GM19395 (cell line): ENCODE measurements at regions not wholly inside any gene's neighbourhood (a gene's known extent, or its start where the extent isn't known, plus 50 kb on each side); places are given as distances from the start of the nearest gene placed in this dataset.
"Not testable (repeated sequence)": the region's sequence is repeated elsewhere in the genome, so short reads cannot be mapped to it uniquely, and the experiment has no call there.

Experiments
- ATAC-seq: cut with Tn5 transposase; IDR thresholded peaks from one replicate; pipeline ENCODE4 v1.9.1; 2021; ENCODE audit warnings: mild to moderate bottlenecking, moderate library complexity; ENCODE audit not compliant: unreplicated experiment

DNA sequence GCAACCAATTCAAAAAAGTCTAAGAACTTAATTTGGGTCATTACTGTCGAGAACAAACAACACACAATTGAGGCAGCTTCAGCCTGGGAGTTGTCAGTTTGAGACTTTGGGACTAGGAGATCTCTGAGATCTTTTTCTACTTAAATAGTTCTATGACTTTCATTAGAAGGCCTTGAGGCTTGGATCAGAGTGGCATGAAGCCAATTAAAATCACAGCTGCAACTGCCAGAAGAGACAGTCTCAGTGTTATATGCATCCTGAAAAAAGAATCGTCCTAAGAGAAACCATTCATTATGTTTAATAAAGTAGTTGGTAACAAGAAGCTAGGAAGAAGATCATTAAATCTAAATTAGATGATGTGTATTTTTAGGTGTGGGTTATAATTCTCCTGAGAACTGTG is 170.8 kb upstream of the RASSF8 start:
- no peak for ATAC-seq

DNA sequence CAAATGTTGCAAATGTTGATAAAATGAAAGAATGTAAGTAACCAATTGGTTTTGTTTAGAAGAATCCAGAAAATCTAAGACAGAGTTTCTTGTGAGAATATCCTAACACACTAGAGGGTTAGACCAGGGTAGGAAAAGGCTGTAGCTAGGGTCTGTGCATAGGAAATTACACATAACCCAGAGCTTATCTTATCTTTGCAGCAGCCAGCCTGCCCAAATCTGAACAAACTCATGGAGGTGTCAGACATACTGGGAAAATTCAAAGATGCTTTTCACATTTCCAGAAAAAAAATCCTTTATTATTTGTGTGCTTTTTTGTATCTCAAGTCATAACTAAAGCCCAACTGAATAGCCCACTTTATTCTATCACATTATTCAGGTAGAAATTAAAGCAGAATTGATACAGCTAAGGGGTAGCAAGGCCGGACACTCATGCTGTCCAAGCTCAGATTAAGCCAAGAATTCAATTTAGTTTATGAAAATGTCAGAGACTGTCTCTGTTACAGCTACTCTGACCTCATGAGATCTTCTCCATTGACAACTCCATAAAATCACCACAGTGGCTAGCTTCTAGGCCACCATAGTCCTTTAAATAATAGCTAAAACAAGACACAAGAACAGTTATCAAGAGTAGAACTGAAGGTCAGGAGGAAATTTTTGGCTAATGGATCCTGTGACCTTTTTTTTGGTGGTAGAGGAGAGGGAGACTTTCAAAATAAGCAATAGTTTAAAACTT is 169.6 kb upstream of the RASSF8 start:
- no peak for ATAC-seq

DNA sequence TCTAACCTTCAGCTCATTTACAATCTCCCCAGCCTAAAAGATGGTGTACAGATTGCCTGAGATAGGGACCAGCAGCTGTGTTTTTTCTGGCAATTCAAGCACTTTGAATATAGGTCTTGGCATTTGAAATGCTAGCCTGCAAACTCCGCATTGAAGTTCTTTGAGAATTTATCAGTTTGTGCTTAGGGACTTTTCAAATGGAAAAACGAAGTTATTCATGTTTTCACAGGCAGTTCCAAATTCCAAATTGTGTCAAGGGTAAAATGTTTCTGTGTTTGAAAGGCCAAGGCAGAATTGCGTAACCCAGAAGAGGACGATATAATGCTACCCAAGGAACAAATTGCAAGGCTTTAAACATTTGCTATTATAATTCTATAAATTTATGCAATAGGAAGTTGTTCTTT is 168.9 kb upstream of the RASSF8 start:
- no peak for ATAC-seq

DNA sequence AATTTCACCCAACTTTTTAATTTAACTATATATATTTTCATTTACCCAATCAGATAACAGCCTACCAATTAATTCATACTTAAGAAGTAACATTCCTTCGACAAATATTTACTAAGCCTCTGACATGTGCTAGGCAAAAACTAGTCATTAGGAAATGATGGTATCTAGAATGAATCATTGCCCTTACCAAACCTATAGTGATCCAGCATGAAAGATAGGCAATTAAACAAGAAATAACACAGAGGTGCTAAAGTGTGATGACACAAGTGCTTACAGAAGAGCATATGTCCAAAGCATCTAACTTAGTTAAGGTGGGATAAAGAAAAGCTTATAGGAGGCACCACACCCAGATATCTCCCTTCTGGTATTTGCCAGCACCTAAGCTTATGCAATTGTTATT is 166.5 kb upstream of the RASSF8 start:
- no peak for ATAC-seq

DNA sequence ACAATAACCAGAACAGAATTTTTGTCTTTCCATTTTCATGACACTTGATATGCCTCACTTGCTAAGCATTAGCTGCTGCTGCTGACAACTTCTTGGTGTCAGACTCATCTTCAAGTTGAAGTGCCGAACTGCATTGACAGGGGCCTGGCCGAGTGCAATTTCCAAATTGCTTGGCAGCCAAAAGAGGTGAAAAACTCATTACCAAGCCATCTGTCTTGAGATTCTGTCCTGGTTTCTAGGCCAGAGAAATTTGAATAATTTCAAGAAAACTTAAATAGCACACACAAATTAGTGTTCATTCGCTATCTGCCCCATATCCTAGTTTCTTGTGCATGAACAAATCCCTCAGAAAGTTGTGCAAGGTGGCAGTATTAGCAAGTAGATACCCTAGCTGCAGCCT is 165.3 kb upstream of the RASSF8 start:
- ATAC-seq: no peak

DNA sequence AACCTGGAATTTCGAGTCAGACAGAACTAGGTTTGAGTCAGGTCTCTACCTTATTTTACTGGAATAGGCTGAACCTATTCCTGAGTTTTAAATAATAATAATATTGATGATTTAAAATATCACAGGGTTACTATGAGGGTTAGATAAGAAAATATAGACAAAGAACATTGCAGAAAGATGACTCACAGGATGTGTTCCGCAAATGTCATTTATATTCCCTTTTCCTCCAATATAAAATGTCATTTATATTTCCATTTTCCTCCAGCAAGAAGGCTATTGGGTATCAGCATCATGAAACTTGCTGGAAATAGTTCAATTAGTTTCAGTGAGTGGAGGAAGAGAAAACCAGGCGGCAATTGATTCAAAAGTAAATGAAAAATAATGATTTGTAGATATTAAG is 163.9 kb upstream of the RASSF8 start:
- no peak for ATAC-seq

DNA sequence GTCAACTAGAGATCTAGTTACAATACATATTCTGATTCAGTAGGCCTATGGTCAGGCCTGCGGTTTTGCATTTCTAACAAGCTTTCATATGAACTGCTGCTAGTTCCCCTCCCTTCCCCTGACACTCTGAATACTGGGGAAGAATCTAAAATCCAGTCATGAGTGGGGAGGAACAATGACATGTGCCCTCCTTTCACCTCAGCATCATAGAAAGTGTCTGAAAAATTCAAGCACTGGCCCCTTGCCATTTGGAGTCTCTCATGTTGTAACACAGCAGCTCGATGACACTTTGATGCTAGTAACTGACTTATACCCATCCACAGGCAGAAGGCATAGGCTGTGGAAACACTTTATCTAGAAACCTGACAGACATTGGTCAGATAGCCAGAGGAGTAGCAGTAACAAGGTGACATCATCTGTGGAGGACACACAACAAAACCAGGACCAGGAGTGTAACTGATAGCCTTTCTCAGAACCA is 161.9 kb upstream of the RASSF8 start:
- no peak for ATAC-seq

DNA sequence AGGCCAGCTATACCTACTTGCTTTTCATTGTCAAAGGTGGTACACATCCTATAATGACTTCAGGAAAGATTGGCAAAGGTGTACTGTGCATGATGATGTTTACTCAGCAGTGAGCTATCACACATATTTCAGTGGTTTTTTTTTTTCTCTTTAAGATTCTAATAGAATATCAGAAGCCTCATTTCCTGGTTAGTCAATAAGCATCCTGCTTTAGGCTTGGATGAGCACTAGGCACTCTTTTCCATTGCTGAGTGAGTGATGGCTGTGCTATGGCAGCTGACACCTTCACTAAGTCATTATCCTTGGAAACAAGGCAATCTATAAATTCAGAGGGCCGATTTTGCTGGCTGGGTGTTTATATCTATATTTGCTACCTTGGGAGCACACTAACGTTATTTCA is 161.1 kb upstream of the RASSF8 start:
- ATAC-seq: no peak

DNA sequence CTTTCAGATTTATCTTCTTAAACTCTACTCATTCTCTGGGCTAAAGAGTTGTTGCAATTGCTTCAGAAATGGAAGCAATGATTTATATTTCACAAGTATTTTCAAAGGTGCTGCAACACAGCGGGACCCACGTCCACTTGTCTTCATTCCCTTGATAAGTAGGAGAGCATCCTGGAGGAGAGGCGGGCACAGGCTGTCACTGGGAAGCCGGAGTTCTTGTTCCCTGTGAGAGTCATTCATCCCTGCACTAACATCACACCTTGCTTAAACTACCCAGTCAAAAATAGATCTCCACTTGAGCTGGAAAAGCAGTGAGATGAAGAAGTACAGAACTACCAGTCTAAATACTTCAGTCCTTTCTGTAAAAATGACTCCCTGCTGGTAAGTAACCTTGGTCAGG is 160.5 kb upstream of the RASSF8 start:
- ATAC-seq: no peak

DNA sequence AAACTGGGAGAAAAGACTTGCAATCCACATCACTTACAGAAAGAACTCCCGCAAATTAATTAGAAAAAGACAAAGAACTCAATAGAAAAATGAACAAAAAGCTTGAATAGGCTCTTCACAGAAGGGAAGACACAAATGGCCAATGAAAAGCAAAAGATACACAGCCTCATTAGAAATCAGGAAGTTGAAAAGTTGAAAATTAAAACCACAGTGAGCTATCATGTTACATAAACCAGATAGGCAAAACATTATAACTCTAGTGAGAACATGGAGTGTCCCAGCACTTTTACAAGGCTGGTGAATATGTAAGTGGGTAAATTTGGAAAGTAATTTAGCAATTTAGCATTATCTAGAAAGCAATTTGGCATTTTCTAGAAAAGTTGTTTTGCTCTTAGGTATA is 158.4 kb upstream of the RASSF8 start:
- ATAC-seq: no peak

DNA sequence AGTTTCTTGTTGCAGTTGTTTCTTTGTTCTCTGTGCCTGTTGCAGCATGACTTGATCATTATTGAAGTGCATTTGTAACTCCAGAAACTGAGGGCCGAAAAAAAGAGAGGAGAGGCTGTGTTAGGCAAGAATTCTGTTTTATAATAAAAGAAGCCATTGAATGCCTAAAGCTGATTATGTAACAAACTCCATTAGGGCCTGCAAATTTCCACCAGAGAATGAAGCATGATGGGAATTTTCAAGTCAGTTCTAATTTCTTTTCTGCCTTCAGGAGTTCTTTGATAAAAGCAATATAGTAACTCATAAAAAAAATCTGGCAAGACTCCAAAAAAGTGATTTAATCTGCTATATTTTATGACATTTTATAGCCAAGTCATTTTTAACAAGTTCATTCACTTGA is 156.7 kb upstream of the RASSF8 start:
- ATAC-seq: no peak

DNA sequence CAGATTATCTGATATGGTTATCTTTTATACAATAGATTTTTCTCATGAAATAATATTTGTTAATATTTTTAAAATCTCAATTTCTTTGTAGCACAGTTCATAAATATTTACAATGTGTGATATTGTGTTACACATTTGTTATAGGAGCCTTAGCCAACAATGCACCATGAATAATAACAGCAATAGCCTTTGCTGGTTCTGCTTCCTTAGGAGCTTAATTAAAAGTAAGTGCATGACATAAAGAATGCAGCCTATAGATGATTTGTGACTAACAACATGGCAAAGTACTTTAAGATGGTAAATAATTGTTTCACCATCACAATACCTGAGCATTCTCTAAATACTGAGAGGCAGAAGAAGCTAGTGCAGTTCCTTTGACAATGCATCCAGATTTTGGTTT is 156.3 kb upstream of the RASSF8 start:
- no peak for ATAC-seq

DNA sequence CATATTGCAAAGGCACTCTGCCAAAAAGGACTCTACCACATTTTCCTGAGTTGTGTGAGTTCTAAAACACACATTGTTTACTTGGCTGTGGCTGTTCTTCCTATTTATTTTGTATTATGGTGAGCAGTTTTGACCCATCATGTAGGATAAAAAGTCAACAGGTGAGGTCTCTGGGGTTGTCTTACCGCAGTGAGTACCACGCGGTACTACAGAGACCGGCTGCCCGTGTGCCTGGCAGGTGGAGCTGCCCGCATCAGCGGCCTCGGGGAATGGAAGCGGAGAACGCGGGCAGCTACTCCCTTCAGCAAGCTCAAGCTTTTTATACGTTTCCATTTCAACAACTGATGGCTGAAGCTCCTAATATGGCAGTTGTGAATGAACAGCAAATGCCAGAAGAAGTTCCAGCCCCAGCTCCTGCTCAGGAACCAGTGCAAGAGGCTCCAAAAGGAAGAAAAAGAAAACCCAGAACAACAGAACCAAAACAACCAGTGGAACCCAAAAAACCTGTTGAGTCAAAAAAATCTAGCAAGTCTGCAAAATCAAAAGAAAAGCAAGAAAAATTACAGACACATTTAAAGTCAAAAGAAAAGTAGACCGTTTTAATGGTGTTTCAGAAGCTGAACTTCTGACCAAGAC is 155.3 kb upstream of the RASSF8 start:
- not testable (repeated sequence) for ATAC-seq

DNA sequence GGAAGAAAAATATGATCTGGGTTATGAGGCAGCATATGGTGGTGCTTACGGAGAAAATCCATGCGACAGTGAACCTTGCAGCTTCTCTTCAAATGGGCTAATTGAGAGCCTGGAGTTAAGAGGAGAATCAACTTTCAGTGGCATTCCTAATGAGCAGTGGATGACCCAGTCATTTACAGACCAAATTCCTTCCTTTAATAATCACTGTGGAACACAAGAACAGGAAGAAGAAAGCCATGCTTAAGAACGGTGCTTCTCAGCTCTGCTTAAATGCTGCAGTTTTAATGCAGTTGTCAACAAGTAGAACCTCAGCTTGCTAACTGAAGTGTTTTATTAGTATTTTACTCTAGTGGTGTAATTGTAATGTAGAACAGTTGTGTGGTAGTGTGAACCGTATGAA is 154.2 kb upstream of the RASSF8 start:
- ATAC-seq: not testable (repeated sequence)

DNA sequence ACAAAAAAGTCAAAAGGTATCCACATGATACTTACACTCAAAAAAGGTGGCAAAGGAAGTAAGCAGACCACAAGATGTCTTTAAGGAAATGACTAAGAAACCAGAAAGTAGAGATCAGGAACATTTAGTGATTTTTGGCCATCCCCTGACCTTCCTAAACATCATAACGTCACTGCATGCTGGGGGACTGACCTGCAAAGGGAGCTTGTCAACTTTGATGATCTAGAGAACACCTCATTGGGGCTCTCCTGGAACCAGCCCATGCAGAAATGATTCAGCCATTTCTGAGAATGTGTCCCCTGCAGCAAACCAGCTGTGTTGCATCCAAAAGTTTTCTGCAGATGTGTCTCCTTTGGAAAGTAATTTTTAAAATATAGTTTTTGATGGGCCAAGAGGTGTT is 152.2 kb upstream of the RASSF8 start:
- ATAC-seq: no peak

DNA sequence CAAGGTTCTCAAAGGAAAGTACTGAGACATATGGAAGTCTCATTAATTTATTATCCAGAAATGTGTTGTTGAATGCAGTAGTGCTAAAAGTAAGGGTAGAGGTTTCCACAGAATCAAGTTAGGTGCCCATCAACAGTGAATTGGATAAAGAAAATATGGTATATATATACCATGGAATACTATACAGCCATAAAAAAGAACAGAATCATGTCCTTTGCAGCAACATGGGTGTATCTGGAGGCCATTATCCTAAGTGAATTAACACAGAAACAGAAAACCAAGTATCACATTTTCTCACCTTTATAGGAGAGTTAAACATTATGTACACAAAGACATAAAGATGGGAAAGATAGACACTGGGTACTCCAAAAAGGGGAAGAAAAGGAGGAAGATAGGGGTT is 149.9 kb upstream of the RASSF8 start:
- ATAC-seq: no peak

DNA sequence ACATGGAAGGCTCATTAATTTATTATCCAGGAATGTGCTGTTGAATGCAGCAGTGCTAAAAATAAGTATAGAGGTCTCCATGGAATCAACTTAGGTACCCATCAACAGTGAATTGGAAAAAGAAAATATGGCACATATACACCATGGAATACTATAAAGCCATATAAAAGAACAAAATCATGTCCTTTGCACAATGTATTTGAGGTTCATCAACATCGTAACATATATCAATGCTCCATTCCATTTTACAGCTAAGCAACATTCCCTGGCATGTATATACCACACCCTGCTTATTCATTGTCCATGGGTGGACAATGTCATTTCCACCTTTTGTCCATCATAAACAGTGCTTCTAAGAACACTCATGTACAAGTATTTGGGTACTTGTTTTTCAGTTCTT is 147.8 kb upstream of the RASSF8 start:
- no peak for ATAC-seq

DNA sequence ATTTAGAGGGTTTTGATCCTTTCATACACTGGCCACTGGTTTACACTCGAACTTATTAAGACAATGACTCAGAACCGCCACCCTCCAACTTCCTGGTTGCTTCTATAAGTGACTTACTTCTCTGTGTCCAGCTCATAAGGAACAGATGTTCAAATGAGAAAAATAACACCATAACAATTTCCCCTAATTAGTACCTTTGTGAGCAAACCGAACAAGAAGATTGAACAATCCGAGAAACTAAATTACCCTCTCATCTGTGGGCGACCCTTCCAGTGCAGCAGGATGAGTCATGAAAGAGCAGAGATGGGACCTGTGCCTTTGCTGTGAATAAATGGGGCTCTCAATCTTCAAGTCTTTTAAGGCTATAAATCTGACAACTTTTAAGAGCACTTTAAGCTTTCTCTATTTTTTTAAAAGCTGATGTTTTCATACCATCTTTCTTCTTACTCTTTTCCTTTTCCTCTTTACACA is 146.8 kb upstream of the RASSF8 start:
- ATAC-seq: peak; percentile 61

DNA sequence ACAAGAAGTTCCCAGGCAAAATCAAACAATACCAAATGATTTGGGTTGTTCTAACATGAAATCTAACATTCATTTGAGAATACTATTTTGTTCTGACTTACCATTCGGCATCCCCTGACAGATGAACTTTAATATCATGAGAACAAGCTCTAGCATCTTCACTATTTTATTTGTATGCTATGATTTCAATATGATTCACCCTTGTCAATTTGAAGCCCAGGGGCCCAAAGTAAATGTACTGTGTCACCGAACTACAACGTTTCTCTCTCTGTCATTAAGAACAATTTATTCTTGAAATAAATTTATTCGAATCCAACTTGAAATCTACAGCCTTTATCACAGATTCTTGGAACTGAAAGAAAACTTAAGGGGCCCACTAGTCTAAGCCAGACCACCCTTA is 146.2 kb upstream of the RASSF8 start:
- ATAC-seq: no peak

DNA sequence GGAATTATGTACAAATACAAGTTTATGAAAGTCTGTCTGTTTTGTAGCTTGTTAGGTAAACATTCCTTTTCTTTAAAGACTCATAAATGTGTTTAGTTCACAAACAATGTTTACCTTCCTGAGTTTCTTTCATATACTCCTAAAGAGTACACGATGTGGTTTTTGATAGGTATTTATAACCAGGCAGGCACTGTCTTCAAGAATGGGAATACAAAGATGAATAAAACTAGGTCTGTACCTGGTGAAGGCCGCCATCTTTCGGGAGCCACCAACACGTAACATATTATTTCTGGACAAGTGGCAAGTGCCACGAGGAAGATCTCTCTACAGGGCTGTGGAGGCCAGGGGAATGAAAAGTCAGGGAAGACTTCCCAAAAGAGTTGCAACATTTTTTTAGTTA is 144.6 kb upstream of the RASSF8 start:
- no peak for ATAC-seq

DNA sequence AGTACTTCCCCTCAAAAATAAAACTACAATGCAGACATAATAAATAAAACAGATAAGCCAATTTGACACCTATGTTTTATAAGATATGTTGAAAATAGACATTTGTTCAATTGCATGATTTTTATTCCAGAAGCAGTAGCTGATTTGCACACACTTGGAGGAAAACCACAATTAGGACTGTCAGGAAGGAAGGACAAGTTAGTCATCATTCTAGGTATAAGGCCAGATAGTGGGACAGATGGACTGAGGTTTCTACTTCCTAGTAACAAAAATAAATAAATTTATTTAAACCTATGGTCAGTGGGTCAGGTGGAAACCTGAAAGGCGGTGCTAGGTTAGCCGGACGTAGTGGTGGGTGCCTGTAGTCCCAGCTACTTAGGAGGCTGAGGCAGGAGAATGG is 141.8 kb upstream of the RASSF8 start:
- ATAC-seq: no peak

DNA sequence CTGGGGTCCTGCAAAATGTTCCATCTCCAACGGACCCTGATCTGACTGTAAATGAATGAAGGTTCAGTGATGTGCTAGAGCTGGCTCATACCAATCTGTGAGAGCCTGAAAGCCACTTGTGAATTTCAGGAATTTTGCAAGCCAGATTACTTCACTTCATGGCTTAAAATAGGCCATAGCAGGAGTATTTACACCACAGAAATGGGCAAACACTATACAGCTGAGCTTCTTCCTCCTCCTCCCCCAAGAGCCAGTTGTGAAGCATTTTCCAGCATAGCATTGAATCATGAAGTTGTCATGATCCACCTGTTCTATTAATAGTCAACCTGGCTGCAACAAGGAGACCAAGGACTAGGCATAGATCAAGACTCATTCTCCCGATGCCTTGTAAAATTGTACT is 141.3 kb upstream of the RASSF8 start:
- ATAC-seq: no peak
